ENCODE measurements at regions not wholly inside any gene's neighbourhood (a gene's known extent, or its start where the extent isn't known, plus 50 kb on each side); places are given as distances from the start of the nearest gene placed in this dataset.

DNA sequence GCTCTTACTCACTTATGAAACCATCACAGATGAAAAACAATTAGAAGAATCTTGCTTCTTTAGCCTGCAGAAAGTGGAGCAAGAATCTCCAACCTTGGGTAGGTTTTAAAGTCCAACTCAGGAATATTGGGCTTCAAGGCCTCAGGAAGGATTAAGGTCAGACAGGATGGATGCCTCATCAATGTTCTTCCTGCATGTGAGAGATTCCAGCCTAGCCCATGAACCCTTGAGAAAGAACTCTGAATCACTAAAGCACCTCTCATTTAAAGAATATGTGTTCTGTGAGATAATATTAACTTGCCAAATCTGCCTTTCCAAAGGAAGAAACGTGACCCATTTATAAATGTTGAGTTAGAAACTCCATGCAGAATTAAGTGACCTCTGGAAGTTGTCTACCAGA is 345.2 kb upstream of the CAMK1G start:
- Histone ChIP-seq H3K9ac (no peak overlapping the region), H3K9me2 (ENCODE audit: insufficient read depth) (no peaks in the 10 kb centered on the region), H2AFZ (no peak overlapping the region), H3K4me3 (no peak overlapping the region), H3K27ac (no peak overlapping the region), H4K20me1 (ENCODE audit: insufficient read depth) (no peaks in the 10 kb centered on the region), H3K4me2 (ENCODE audit: unreplicated experiment) (no peak overlapping the region), H3F3A (ENCODE audit: insufficient read depth) (no peaks in the 10 kb centered on the region), H3K79me2 (ENCODE audit: insufficient read depth) (no peaks in the 10 kb centered on the region), H3K9me3 (ENCODE audit: low read depth) (no peaks in the 10 kb centered on the region), H3K4me1 (ENCODE audit: insufficient read depth) (no peaks in the 10 kb centered on the region), H3K27me3 (replicated peaks; ENCODE audit: insufficient read depth) (no peaks in the 10 kb centered on the region), H3K36me3 (ENCODE audit: low read depth) (no peaks in the 10 kb centered on the region)
- in situ Hi-C loops (cut with MboI): no loop called here
- no peak for DNase-seq
- WGBS, 2 experiments (ENCODE audit: low coverage in 1 of 2, low lambda C conversion rate in 2 of 2, missing lambda C conversion rate in 2 of 2): 4 to 8% methylated on average over 1 of the region's 1 CpG
- TF ChIP-seq EZH2 (IDR thresholded peaks at IDR 0.05; ENCODE audit: insufficient read depth, poor library complexity, severe bottlenecking) (no peak), EZH2phosphoT487 (IDR thresholded peaks at IDR 0.05; ENCODE audit: insufficient read depth, low read depth) (no peak)

- H3K4me2 ChIP-seq (ENCODE audit: unreplicated experiment): no peak overlapping the region
- no peak overlapping the region for H3K9ac ChIP-seq
- H3K36me3 ChIP-seq (ENCODE audit: low read depth): no peaks in the 10 kb centered on the region
- no peak overlapping the region for H3K27ac ChIP-seq
- in situ Hi-C loops (cut with MboI): no loop called here
- no peaks in the 10 kb centered on the region for H3K9me3 ChIP-seq (ENCODE audit: low read depth)
- no peaks in the 10 kb centered on the region for H4K20me1 ChIP-seq (ENCODE audit: insufficient read depth)
- no peaks in the 10 kb centered on the region for H3K27me3 ChIP-seq (replicated peaks; ENCODE audit: insufficient read depth)
- TF ChIP-seq EZH2 (IDR thresholded peaks at IDR 0.05; ENCODE audit: insufficient read depth, poor library complexity, severe bottlenecking) (no peak), EZH2phosphoT487 (IDR thresholded peaks at IDR 0.05; ENCODE audit: insufficient read depth, low read depth) (no peak)
- no peaks in the 10 kb centered on the region for H3K4me1 ChIP-seq (ENCODE audit: insufficient read depth)
- DNase-seq: no peak
- H3F3A ChIP-seq (ENCODE audit: insufficient read depth): no peaks in the 10 kb centered on the region
- WGBS, 2 experiments (ENCODE audit: low coverage in 1 of 2, low lambda C conversion rate in 2 of 2, missing lambda C conversion rate in 2 of 2): 4 to 12% methylated on average over 2 of the region's 2 CpGs
- H3K9me2 ChIP-seq (ENCODE audit: insufficient read depth): no peaks in the 10 kb centered on the region
- no peaks in the 10 kb centered on the region for H3K79me2 ChIP-seq (ENCODE audit: insufficient read depth)
- H2AFZ ChIP-seq: no peak overlapping the region
- H3K4me3 ChIP-seq: no peak overlapping the region
These were observed 343.2 kb upstream of the CAMK1G start for GRCh38 chr1:209240351-209240750.

GRCh38 chr1:209241487-209241886 is 342.0 kb upstream of the CAMK1G start:
- Histone ChIP-seq H3K27ac (no peak overlapping the region), H3K9ac (no peak overlapping the region), H3K4me3 (no peak overlapping the region), H4K20me1 (ENCODE audit: insufficient read depth) (no peaks in the 10 kb centered on the region), H3K27me3 (replicated peaks; ENCODE audit: insufficient read depth) (no peaks in the 10 kb centered on the region), H2AFZ (no peak overlapping the region), H3K79me2 (ENCODE audit: insufficient read depth) (no peaks in the 10 kb centered on the region), H3K4me1 (ENCODE audit: insufficient read depth) (no peaks in the 10 kb centered on the region), H3F3A (ENCODE audit: insufficient read depth) (no peaks in the 10 kb centered on the region), H3K9me3 (ENCODE audit: low read depth) (no peaks in the 10 kb centered on the region), H3K4me2 (ENCODE audit: unreplicated experiment) (no peak overlapping the region), H3K9me2 (ENCODE audit: insufficient read depth) (no peaks in the 10 kb centered on the region), H3K36me3 (ENCODE audit: low read depth) (no peaks in the 10 kb centered on the region)
- TF ChIP-seq EZH2 (IDR thresholded peaks at IDR 0.05; ENCODE audit: insufficient read depth, poor library complexity, severe bottlenecking) (no peak), EZH2phosphoT487 (IDR thresholded peaks at IDR 0.05; ENCODE audit: insufficient read depth, low read depth) (no peak)
- WGBS, 2 experiments (ENCODE audit: low coverage in 1 of 2, low lambda C conversion rate in 2 of 2, missing lambda C conversion rate in 2 of 2): 19 to 20% methylated on average over 6 of the region's 6 CpGs
- DNase-seq: peak; percentile 23
- in situ Hi-C loops (cut with MboI): no loop called here

DNA sequence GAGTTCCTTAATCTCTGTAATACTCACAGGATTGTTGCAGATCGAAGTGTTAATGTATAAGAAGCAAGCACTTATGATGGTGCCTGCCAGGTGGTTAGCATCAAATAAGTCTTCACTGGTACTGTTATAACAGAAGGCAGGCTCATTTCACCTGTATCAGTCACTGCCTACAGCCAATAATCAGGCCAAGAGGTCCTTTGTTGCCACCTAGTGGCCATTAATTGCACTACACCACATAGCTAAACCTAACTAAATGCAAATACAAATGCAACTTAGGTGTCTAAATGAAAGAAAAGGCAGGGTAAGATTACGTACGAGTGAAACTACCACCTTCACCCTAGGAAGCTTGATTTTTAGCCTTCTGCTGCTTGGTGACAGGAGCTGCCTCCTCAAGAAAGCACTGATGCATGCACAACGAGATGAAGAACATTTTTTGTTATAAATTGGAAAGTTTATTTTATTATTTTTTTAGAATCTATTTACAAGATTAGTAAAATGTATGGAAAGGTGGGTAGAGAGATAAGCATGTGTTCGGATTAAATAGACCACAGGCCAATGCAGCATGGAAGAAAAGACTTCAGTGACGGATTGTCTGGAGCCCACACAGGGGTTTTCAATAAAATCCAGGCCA is 334.8 kb upstream of the CAMK1G start:
- Histone ChIP-seq H3K9me2 (ENCODE audit: insufficient read depth) (no peaks in the 10 kb centered on the region), H2AFZ (no peak overlapping the region), H4K20me1 (ENCODE audit: insufficient read depth) (no peaks in the 10 kb centered on the region), H3K9me3 (ENCODE audit: low read depth) (no peaks in the 10 kb centered on the region), H3K9ac (no peak overlapping the region), H3K4me1 (ENCODE audit: insufficient read depth) (no peaks in the 10 kb centered on the region), H3K4me3 (no peak overlapping the region), H3K27me3 (replicated peaks; ENCODE audit: insufficient read depth) (no peaks in the 10 kb centered on the region), H3K4me2 (ENCODE audit: unreplicated experiment) (no peak overlapping the region), H3K36me3 (ENCODE audit: low read depth) (no peaks in the 10 kb centered on the region), H3K79me2 (ENCODE audit: insufficient read depth) (no peaks in the 10 kb centered on the region), H3K27ac (no peak overlapping the region), H3F3A (ENCODE audit: insufficient read depth) (no peaks in the 10 kb centered on the region)
- in situ Hi-C loops (cut with MboI): no loop called here
- 6 to 9% methylated on average over 6 of the region's 6 CpGs for WGBS, 2 experiments (ENCODE audit: low coverage in 1 of 2, low lambda C conversion rate in 2 of 2, missing lambda C conversion rate in 2 of 2)
- TF ChIP-seq EZH2 (IDR thresholded peaks at IDR 0.05; ENCODE audit: insufficient read depth, poor library complexity, severe bottlenecking): no peak
- TF ChIP-seq EZH2phosphoT487 (IDR thresholded peaks at IDR 0.05; ENCODE audit: insufficient read depth, low read depth): no peak
- peak; percentile 51 for DNase-seq

DNA sequence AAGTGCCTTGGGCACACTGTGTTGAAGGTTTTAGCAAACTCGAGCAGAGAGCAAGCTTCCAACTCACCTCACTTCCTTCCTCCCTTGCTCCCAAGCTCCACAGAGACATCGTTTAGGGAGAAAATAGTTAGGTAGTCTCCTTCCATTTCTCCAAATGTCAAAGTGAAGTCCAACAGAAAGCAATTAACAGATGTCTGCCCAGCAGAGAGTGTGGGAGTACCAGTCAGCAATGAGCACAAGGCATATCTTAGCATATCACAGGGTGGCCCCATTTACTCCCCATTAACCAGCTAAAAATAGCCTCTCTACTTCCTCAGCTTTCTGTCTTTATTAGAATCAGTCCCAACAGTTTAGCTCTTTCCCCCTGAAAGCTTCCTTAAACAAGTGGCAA is 334.2 kb upstream of the CAMK1G start:
- no peak overlapping the region for H3K27ac ChIP-seq
- H3K4me2 ChIP-seq (ENCODE audit: unreplicated experiment): no peak overlapping the region

More for the DNA sequence above, 334.2 kb upstream of the CAMK1G start:
- TF ChIP-seq EZH2phosphoT487 (IDR thresholded peaks at IDR 0.05; ENCODE audit: insufficient read depth, low read depth) (no peak), EZH2 (IDR thresholded peaks at IDR 0.05; ENCODE audit: insufficient read depth, poor library complexity, severe bottlenecking) (no peak)
- Histone ChIP-seq H3K79me2 (ENCODE audit: insufficient read depth) (no peaks in the 10 kb centered on the region), H3K4me1 (ENCODE audit: insufficient read depth) (no peaks in the 10 kb centered on the region), H3K9me3 (ENCODE audit: low read depth) (no peaks in the 10 kb centered on the region), H3K27me3 (replicated peaks; ENCODE audit: insufficient read depth) (no peaks in the 10 kb centered on the region), H2AFZ (no peak overlapping the region), H3K9me2 (ENCODE audit: insufficient read depth) (no peaks in the 10 kb centered on the region), H3K36me3 (ENCODE audit: low read depth) (no peaks in the 10 kb centered on the region), H3K9ac (no peak overlapping the region), H3F3A (ENCODE audit: insufficient read depth) (no peaks in the 10 kb centered on the region), H3K4me3 (no peak overlapping the region), H4K20me1 (ENCODE audit: insufficient read depth) (no peaks in the 10 kb centered on the region)
- in situ Hi-C loops (cut with MboI): no loop called here
- no peak for DNase-seq
- 0 to 3% methylated on average over 2 of the region's 2 CpGs for WGBS, 2 experiments (ENCODE audit: low coverage in 1 of 2, low lambda C conversion rate in 2 of 2, missing lambda C conversion rate in 2 of 2)
